ENCODE measurements at regions not wholly inside any gene's neighbourhood (a gene's known extent, or its start where the extent isn't known, plus 50 kb on each side); places are given as distances from the start of the nearest gene placed in this dataset.

GRCh38 chr2:208556983-208557484 lies 150.4 kb downstream of the PTH2R start:
- H2AFZ ChIP-seq (ENCODE audit: low read depth, low read length): no peak overlapping the region
- no peak overlapping the region for H3K4me2 ChIP-seq (ENCODE audit: insufficient read depth, low read length)
- no peaks in the 10 kb centered on the region for H3K79me2 ChIP-seq (ENCODE audit: insufficient read depth, low read length)
- H4K20me1 ChIP-seq (ENCODE audit: insufficient read depth, low read length): no peaks in the 10 kb centered on the region
- TF ChIP-seq CTCF (IDR thresholded peaks at IDR 0.05; ENCODE audit: borderline replicate concordance, extremely low read depth, low read length, poor library complexity, severe bottlenecking): no peak
- no peak for TF ChIP-seq EZH2 (IDR thresholded peaks at IDR 0.05; ENCODE audit: borderline replicate concordance, low read depth, low read length, severe bottlenecking)
- H3K27me3 ChIP-seq (ENCODE audit: insufficient read depth, low read length, poor library complexity): peaks cover 3% of the 10 kb centered on the region
- DNase-seq (no peak), ATAC-seq (ENCODE audit: insufficient read depth, low read depth) (no peak)
- H3K9ac ChIP-seq (ENCODE audit: low read depth, low read length): no peak overlapping the region
- no peak overlapping the region for H3K27ac ChIP-seq (ENCODE audit: low read length)
- H3K36me3 ChIP-seq (ENCODE audit: insufficient read depth, low read length): no peaks in the 10 kb centered on the region
- no peaks in the 10 kb centered on the region for H3K9me3 ChIP-seq (ENCODE audit: insufficient read depth, low read length, severe bottlenecking)
- H3K4me3 ChIP-seq (ENCODE audit: low read depth in 1 of 2, low read length in 2 of 2): no peak overlapping the region
- no peaks in the 10 kb centered on the region for H3K4me1 ChIP-seq (ENCODE audit: insufficient read depth, low read length)

- no peaks in the 10 kb centered on the region for H3K4me1 ChIP-seq (ENCODE audit: insufficient read depth, low read length)
- H3K4me2 ChIP-seq (ENCODE audit: insufficient read depth, low read length): no peak overlapping the region
- no peak overlapping the region for H2AFZ ChIP-seq (ENCODE audit: low read depth, low read length)
- no peaks in the 10 kb centered on the region for H3K79me2 ChIP-seq (ENCODE audit: insufficient read depth, low read length)
- H4K20me1 ChIP-seq (ENCODE audit: insufficient read depth, low read length): no peaks in the 10 kb centered on the region
- DNase-seq (no peak), ATAC-seq (ENCODE audit: insufficient read depth, low read depth) (no peak)
- no peak overlapping the region for H3K27ac ChIP-seq (ENCODE audit: low read length)
- H3K36me3 ChIP-seq (ENCODE audit: insufficient read depth, low read length): no peaks in the 10 kb centered on the region
- TF ChIP-seq EZH2 (IDR thresholded peaks at IDR 0.05; ENCODE audit: borderline replicate concordance, low read depth, low read length, severe bottlenecking) (no peak), CTCF (IDR thresholded peaks at IDR 0.05; ENCODE audit: borderline replicate concordance, extremely low read depth, low read length, poor library complexity, severe bottlenecking) (no peak)
- H3K4me3 ChIP-seq (ENCODE audit: low read depth in 1 of 2, low read length in 2 of 2): no peak overlapping the region
- no peak overlapping the region for H3K9ac ChIP-seq (ENCODE audit: low read depth, low read length)
- no peaks in the 10 kb centered on the region for H3K9me3 ChIP-seq (ENCODE audit: insufficient read depth, low read length, severe bottlenecking)
- H3K27me3 ChIP-seq (ENCODE audit: insufficient read depth, low read length, poor library complexity): no peaks in the 10 kb centered on the region
Observed at GRCh38 chr2:208565690-208566416, 159.3 kb downstream of the PTH2R start.

GRCh38 chr2:208568203-208568602 lies 161.6 kb downstream of the PTH2R start:
- no peak overlapping the region for H3K4me2 ChIP-seq (ENCODE audit: insufficient read depth, low read length)
- no peak overlapping the region for H2AFZ ChIP-seq (ENCODE audit: low read depth, low read length)
- DNase-seq: no peak
- H3K27me3 ChIP-seq (ENCODE audit: insufficient read depth, low read length, poor library complexity): no peaks in the 10 kb centered on the region
- no peak overlapping the region for H3K4me3 ChIP-seq (ENCODE audit: low read depth in 1 of 2, low read length in 2 of 2)
- no peak overlapping the region for H3K27ac ChIP-seq (ENCODE audit: low read length)
- no peaks in the 10 kb centered on the region for H4K20me1 ChIP-seq (ENCODE audit: insufficient read depth, low read length)
- no peak for TF ChIP-seq EZH2 (IDR thresholded peaks at IDR 0.05; ENCODE audit: borderline replicate concordance, low read depth, low read length, severe bottlenecking)
- no peak for TF ChIP-seq CTCF (IDR thresholded peaks at IDR 0.05; ENCODE audit: borderline replicate concordance, extremely low read depth, low read length, poor library complexity, severe bottlenecking)
- H3K9me3 ChIP-seq (ENCODE audit: insufficient read depth, low read length, severe bottlenecking): no peaks in the 10 kb centered on the region
- no peak for ATAC-seq (ENCODE audit: insufficient read depth, low read depth)
- no peak overlapping the region for H3K9ac ChIP-seq (ENCODE audit: low read depth, low read length)
- no peaks in the 10 kb centered on the region for H3K4me1 ChIP-seq (ENCODE audit: insufficient read depth, low read length)
- no peaks in the 10 kb centered on the region for H3K79me2 ChIP-seq (ENCODE audit: insufficient read depth, low read length)
- H3K36me3 ChIP-seq (ENCODE audit: insufficient read depth, low read length): no peaks in the 10 kb centered on the region

All from DND-41 (cell line).